Endodermal cell (in vitro differentiated cells): ENCODE measurements at regions not wholly inside any gene's neighbourhood (a gene's known extent, or its start where the extent isn't known, plus 50 kb on each side); places are given as distances from the start of the nearest gene placed in this dataset.
A peak's percentile ranks its signal among the peaks of the same experiment; 100 is the strongest.

Experiments used
- DNase-seq: peaks from one replicate; pipeline ENCODE4 v3.0.0-alpha.2; 2017
- H3K27ac ChIP-seq: 2 replicates; pipeline ENCODE4 v1.5.1; 2013; ENCODE audit warnings: mild to moderate bottlenecking, low read depth, low read length, moderate library complexity
- H3K27me3 ChIP-seq: 2 replicates; pipeline ENCODE4 v1.6.1; 2013; ENCODE audit warnings: mild to moderate bottlenecking, low read length, moderate library complexity; ENCODE audit not compliant: insufficient read depth, control insufficient read depth, poor library complexity, severe bottlenecking
- H3K36me3 ChIP-seq: 2 replicates; pipeline ENCODE4 v1.7.0; 2013; ENCODE audit warnings: mild to moderate bottlenecking, low read length, moderate library complexity; ENCODE audit not compliant: control insufficient read depth, insufficient read depth
- H3K4me1 ChIP-seq: one replicate; pipeline ENCODE4 v1.7.0; 2013; ENCODE audit warnings: low read length; ENCODE audit not compliant: control insufficient read depth, insufficient read depth
- H3K4me3 ChIP-seq: 2 replicates; pipeline ENCODE4 v1.5.1; 2013; ENCODE audit warnings: mild to moderate bottlenecking, low read length, moderate library complexity
- H3K9ac ChIP-seq: 2 replicates; pipeline ENCODE4 v1.6.1; 2013; ENCODE audit warnings: mild to moderate bottlenecking, low read length, moderate library complexity; ENCODE audit not compliant: poor library complexity, severe bottlenecking; ENCODE audit errors: extremely low read depth
- H3K9me3 ChIP-seq: 2 replicates; pipeline ENCODE4 v1.6.1; 2013; ENCODE audit warnings: mild to moderate bottlenecking, low read length, moderate library complexity; ENCODE audit not compliant: control insufficient read depth
- H3K27ac Mint-ChIP-seq: 2 replicates; pipeline ENCODE4 v1.8.0; 2020; ENCODE audit warnings: mixed read lengths
- H3K27me3 Mint-ChIP-seq: 2 replicates; pipeline ENCODE4 v1.8.0; 2021; ENCODE audit warnings: mild to moderate bottlenecking, mixed read lengths; ENCODE audit not compliant: insufficient read depth
- H3K36me3 Mint-ChIP-seq: 2 replicates; pipeline ENCODE4 v1.8.0; 2020; ENCODE audit warnings: low read depth, mixed read lengths
- H3K4me1 Mint-ChIP-seq: 2 replicates; pipeline ENCODE4 v1.8.0; 2020; ENCODE audit warnings: mixed read lengths
- H3K4me3 Mint-ChIP-seq: 2 replicates; pipeline ENCODE4 v1.8.0; 2020; ENCODE audit warnings: mild to moderate bottlenecking, moderate library complexity, mixed read lengths
- H3K9me3 Mint-ChIP-seq: 2 replicates; pipeline ENCODE4 v1.8.0; 2020; ENCODE audit warnings: mild to moderate bottlenecking, mixed read lengths
- WGBS, 2 experiments: methylation state at CpG; one replicate each; pipeline versions ENCODE4 v1.1.5 to v1.1.7; 2013; ENCODE audit warnings: missing lambda C conversion rate in 2 of 2, mixed read lengths in 1 of 2; ENCODE audit not compliant: insufficient coverage in 1 of 2, insufficient read length in 1 of 2; 5-methylcytosine and 5-hydroxymethylcytosine counted together
- TF ChIP-seq, protein P1 (sequence below): fragments of 200-600 bp; sonication (generic); conservative IDR thresholded peaks from 2 replicates; pipeline ENCODE4 v1.5.0; 2021; ENCODE audit warnings: antibody characterized with exemption, mild to moderate bottlenecking

DNA sequence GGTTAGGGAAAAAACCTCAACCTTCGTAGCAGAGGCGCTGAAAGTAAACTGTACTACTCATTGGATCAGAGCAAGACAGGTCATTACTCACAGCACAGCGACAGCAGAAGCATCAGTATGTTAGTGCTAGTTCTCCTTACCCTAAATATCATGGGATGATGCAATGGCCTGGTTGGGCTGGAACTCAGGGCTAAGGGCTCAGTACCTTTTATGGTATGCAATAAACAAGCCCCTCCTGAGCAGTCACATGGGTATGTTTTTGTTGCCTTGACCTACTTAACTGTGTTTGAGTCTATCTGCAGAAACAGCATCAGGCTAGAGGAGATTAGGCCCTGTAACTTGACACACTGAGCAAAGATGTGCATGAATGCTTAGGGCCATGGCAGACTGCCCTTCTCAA lies 369.4 kb upstream of the IMPG1 start:
- Mint-ChIP-seq H3K27ac (peak overlapping the region; percentile 23), H3K27me3 (no peaks in the 10 kb centered on the region), H3K36me3 (no peaks in the 10 kb centered on the region), H3K9me3 (peaks cover 4% of the 10 kb centered on the region), H3K4me3 (no peak overlapping the region), H3K4me1 (peaks cover 21% of the 10 kb centered on the region)
- peak; percentile 53 for DNase-seq
- H3K9me3 ChIP-seq: no peaks in the 10 kb centered on the region
- H3K27me3 ChIP-seq: no peaks in the 10 kb centered on the region
- no peaks in the 10 kb centered on the region for H3K36me3 ChIP-seq
- no peaks in the 10 kb centered on the region for H3K4me1 ChIP-seq
- no peak overlapping the region for H3K27ac ChIP-seq
- H3K4me3 ChIP-seq: no peak overlapping the region
- TF ChIP-seq, protein P1, sequence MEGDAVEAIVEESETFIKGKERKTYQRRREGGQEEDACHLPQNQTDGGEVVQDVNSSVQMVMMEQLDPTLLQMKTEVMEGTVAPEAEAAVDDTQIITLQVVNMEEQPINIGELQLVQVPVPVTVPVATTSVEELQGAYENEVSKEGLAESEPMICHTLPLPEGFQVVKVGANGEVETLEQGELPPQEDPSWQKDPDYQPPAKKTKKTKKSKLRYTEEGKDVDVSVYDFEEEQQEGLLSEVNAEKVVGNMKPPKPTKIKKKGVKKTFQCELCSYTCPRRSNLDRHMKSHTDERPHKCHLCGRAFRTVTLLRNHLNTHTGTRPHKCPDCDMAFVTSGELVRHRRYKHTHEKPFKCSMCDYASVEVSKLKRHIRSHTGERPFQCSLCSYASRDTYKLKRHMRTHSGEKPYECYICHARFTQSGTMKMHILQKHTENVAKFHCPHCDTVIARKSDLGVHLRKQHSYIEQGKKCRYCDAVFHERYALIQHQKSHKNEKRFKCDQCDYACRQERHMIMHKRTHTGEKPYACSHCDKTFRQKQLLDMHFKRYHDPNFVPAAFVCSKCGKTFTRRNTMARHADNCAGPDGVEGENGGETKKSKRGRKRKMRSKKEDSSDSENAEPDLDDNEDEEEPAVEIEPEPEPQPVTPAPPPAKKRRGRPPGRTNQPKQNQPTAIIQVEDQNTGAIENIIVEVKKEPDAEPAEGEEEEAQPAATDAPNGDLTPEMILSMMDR: no peak
- WGBS, 2 experiments: 88 to 92% methylated on average over 3 of the region's 3 CpGs
- H3K9ac ChIP-seq: no peak overlapping the region

- Mint-ChIP-seq H3K4me3 (no peak overlapping the region), H3K27ac (no peak overlapping the region), H3K4me1 (peaks cover 26% of the 10 kb centered on the region), H3K9me3 (no peaks in the 10 kb centered on the region), H3K36me3 (no peaks in the 10 kb centered on the region), H3K27me3 (no peaks in the 10 kb centered on the region)
- Histone ChIP-seq H3K36me3 (no peaks in the 10 kb centered on the region), H3K4me3 (no peak overlapping the region), H3K9me3 (no peaks in the 10 kb centered on the region), H3K9ac (no peak overlapping the region), H3K27ac (no peak overlapping the region), H3K27me3 (no peaks in the 10 kb centered on the region), H3K4me1 (no peaks in the 10 kb centered on the region)
- TF ChIP-seq, protein P1: no peak
- no peak for DNase-seq
- 82 to 88% methylated on average over 2 of the region's 2 CpGs for WGBS, 2 experiments
Measured at GRCh38 chr6:76439811-76440210, 367.3 kb upstream of the IMPG1 start.

GRCh38 chr6:76438768-76439167 lies 366.3 kb upstream of the IMPG1 start:
- H3K4me3 Mint-ChIP-seq: no peak overlapping the region
- Histone ChIP-seq H3K9me3 (no peaks in the 10 kb centered on the region), H3K27me3 (no peaks in the 10 kb centered on the region), H3K36me3 (no peaks in the 10 kb centered on the region), H3K27ac (no peak overlapping the region), H3K9ac (no peak overlapping the region), H3K4me3 (no peak overlapping the region), H3K4me1 (no peaks in the 10 kb centered on the region)
- H3K9me3 Mint-ChIP-seq: no peaks in the 10 kb centered on the region
- TF ChIP-seq, protein P1: no peak
- no peak overlapping the region for H3K27ac Mint-ChIP-seq
- no peaks in the 10 kb centered on the region for H3K27me3 Mint-ChIP-seq
- no peaks in the 10 kb centered on the region for H3K36me3 Mint-ChIP-seq
- WGBS, 2 experiments: no CpG with 5 or more reads among the region's 1 CpG
- H3K4me1 Mint-ChIP-seq: peaks cover 29% of the 10 kb centered on the region
- DNase-seq: no peak
